Type B pancreatic cell (in vitro differentiated cells): ENCODE measurements at regions not wholly inside any gene's neighbourhood (a gene's known extent, or its start where the extent isn't known, plus 50 kb on each side); places are given as distances from the start of the nearest gene placed in this dataset.

Source experiments
- DNase-seq: peaks from one replicate; pipeline ENCODE4 v3.0.0; 2021; ENCODE audit warnings: mixed read lengths; ENCODE audit not compliant: unreplicated experiment; ENCODE audit errors: extremely low spot score
- H3K27ac Mint-ChIP-seq: 2 replicates; pipeline ENCODE4 v1.8.0; 2021; ENCODE audit warnings: mild to moderate bottlenecking, mixed read lengths
- H3K27me3 Mint-ChIP-seq: 2 replicates; pipeline ENCODE4 v1.8.0; 2021; ENCODE audit warnings: mixed read lengths
- H3K36me3 Mint-ChIP-seq: 2 replicates; pipeline ENCODE4 v1.8.0; 2021; ENCODE audit warnings: mixed read lengths
- H3K4me1 Mint-ChIP-seq: one replicate; pipeline ENCODE4 v1.8.0; 2021; ENCODE audit warnings: mixed read lengths; ENCODE audit not compliant: unreplicated experiment
- H3K4me3 Mint-ChIP-seq: 2 replicates; pipeline ENCODE4 v1.8.0; 2021; ENCODE audit warnings: mild to moderate bottlenecking, mixed read lengths
- H3K9me3 Mint-ChIP-seq: 2 replicates; pipeline ENCODE4 v1.8.0; 2021; ENCODE audit warnings: mixed read lengths
- TF ChIP-seq, protein P1 (sequence below): fragments of 200-600 bp; sonication (generic); conservative IDR thresholded peaks from 2 replicates; pipeline ENCODE4 v1.5.0; 2021; ENCODE audit warnings: antibody characterized with exemption, mild to moderate bottlenecking

DNA sequence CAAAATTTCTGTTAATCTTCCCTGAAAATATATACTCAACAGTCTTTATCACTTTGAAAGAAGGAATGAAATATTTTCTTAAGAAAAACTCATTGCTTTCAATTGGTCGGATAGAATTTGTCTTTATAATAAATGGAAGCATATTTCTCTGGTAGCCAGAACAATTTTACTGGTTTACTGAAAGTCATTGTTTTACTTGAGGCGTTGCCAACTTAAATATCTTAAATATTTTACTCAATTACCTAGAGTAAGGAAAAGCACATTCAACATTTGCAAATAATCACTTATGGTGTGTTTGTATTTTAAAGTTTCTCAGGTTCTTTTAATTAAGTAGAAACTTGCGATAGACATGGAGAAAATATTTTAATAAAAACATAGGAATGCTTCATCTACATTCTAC is 1181.7 kb downstream of the EFNA5 start:
- no peaks in the 10 kb centered on the region for H3K4me1 Mint-ChIP-seq
- H3K27ac Mint-ChIP-seq = no peak overlapping the region
- H3K9me3 Mint-ChIP-seq = no peaks in the 10 kb centered on the region
- TF ChIP-seq, protein P1, sequence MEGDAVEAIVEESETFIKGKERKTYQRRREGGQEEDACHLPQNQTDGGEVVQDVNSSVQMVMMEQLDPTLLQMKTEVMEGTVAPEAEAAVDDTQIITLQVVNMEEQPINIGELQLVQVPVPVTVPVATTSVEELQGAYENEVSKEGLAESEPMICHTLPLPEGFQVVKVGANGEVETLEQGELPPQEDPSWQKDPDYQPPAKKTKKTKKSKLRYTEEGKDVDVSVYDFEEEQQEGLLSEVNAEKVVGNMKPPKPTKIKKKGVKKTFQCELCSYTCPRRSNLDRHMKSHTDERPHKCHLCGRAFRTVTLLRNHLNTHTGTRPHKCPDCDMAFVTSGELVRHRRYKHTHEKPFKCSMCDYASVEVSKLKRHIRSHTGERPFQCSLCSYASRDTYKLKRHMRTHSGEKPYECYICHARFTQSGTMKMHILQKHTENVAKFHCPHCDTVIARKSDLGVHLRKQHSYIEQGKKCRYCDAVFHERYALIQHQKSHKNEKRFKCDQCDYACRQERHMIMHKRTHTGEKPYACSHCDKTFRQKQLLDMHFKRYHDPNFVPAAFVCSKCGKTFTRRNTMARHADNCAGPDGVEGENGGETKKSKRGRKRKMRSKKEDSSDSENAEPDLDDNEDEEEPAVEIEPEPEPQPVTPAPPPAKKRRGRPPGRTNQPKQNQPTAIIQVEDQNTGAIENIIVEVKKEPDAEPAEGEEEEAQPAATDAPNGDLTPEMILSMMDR = no peak
- no peaks in the 10 kb centered on the region for H3K27me3 Mint-ChIP-seq
- DNase-seq = no peak
- H3K36me3 Mint-ChIP-seq = no peaks in the 10 kb centered on the region
- no peak overlapping the region for H3K4me3 Mint-ChIP-seq

GRCh38 chr5:106488407-106488806 is 1182.3 kb downstream of the EFNA5 start:
- Mint-ChIP-seq H3K27ac (no peak overlapping the region), H3K36me3 (no peaks in the 10 kb centered on the region), H3K27me3 (no peaks in the 10 kb centered on the region), H3K4me1 (no peaks in the 10 kb centered on the region), H3K9me3 (no peaks in the 10 kb centered on the region), H3K4me3 (no peak overlapping the region)
- TF ChIP-seq, protein P1 = no peak
- DNase-seq = no peak

DNA sequence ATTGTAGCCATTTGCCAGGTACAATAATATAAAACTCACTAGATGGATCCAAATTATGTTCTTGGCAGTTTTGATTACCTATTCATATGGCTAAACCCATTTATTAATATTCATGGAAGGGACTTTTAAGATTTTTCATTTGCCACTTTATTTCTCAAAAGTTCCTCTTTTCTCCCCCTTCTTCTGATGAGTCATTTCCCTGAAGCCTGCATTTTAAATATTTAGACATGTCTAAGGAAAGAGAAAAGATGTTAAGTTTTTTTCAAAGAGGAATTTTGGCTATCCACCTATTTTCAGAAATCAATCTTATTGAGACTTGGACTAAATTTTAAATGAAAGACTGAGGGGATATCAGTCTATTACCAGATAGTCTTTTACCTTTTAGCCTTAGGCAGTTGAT is 1189.4 kb downstream of the EFNA5 start:
- H3K36me3 Mint-ChIP-seq = no peaks in the 10 kb centered on the region
- TF ChIP-seq, protein P1 = no peak
- H3K9me3 Mint-ChIP-seq = no peaks in the 10 kb centered on the region
- H3K27ac Mint-ChIP-seq = no peak overlapping the region
- no peak overlapping the region for H3K4me3 Mint-ChIP-seq
- H3K27me3 Mint-ChIP-seq = no peaks in the 10 kb centered on the region
- no peaks in the 10 kb centered on the region for H3K4me1 Mint-ChIP-seq
- no peak for DNase-seq

DNA sequence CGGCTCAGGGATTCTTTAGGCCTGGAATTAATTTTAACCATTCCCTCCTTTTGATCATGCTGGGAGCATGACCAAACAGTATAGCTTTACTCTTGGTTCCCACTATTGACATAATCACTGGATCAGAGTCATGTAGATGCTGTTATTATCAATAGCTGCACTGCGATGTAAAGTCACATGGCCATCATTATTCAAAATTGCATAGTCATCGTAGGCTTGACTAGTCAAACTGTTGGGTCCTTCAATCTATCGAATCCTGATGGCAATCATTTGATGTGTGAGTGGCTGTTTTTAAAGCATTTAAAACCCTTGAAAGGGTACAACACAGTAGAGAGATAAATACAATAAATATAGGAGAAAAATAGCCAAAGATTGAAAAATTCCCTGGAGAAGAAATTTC is 1194.1 kb downstream of the EFNA5 start:
- Mint-ChIP-seq H3K27me3 (no peaks in the 10 kb centered on the region), H3K4me1 (no peaks in the 10 kb centered on the region), H3K9me3 (no peaks in the 10 kb centered on the region), H3K4me3 (no peak overlapping the region), H3K27ac (no peak overlapping the region), H3K36me3 (no peaks in the 10 kb centered on the region)
- TF ChIP-seq, protein P1 = no peak
- DNase-seq = no peak

GRCh38 chr5:106474066-106474465 is 1196.7 kb downstream of the EFNA5 start:
- H3K4me3 Mint-ChIP-seq = no peak overlapping the region
- no peak overlapping the region for H3K27ac Mint-ChIP-seq
- TF ChIP-seq, protein P1 = no peak
- DNase-seq = no peak
- no peaks in the 10 kb centered on the region for H3K27me3 Mint-ChIP-seq
- H3K36me3 Mint-ChIP-seq = no peaks in the 10 kb centered on the region
- no peaks in the 10 kb centered on the region for H3K4me1 Mint-ChIP-seq
- peaks cover 6% of the 10 kb centered on the region for H3K9me3 Mint-ChIP-seq

DNA sequence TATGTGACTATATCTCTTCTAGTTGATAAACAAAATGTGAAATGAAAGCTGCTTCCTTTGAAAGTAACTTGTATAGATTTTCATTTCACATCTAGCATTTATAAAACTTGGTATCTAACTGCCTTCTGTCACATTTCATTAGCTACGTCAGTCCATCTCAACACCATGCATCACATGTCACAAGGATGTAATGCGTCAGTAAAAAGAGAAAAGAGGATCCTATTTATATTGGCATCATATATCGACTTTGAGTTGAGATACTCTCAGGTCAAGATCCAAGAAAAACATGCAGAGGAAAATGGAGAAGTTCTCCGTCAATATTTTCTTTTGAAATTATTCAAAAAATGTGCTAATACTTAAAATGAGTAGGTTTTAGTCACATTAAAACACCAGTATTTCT is 1211.2 kb downstream of the EFNA5 start:
- no peak overlapping the region for H3K4me3 Mint-ChIP-seq
- H3K27ac Mint-ChIP-seq = no peak overlapping the region
- no peaks in the 10 kb centered on the region for H3K36me3 Mint-ChIP-seq
- peaks cover 7% of the 10 kb centered on the region for H3K4me1 Mint-ChIP-seq
- TF ChIP-seq, protein P1 = no peak
- no peak for DNase-seq
- no peaks in the 10 kb centered on the region for H3K9me3 Mint-ChIP-seq
- H3K27me3 Mint-ChIP-seq = no peaks in the 10 kb centered on the region
